ENCODE measurements at regions not wholly inside any gene's neighbourhood (a gene's known extent, or its start where the extent isn't known, plus 50 kb on each side); places are given as distances from the start of the nearest gene placed in this dataset.

DNA sequence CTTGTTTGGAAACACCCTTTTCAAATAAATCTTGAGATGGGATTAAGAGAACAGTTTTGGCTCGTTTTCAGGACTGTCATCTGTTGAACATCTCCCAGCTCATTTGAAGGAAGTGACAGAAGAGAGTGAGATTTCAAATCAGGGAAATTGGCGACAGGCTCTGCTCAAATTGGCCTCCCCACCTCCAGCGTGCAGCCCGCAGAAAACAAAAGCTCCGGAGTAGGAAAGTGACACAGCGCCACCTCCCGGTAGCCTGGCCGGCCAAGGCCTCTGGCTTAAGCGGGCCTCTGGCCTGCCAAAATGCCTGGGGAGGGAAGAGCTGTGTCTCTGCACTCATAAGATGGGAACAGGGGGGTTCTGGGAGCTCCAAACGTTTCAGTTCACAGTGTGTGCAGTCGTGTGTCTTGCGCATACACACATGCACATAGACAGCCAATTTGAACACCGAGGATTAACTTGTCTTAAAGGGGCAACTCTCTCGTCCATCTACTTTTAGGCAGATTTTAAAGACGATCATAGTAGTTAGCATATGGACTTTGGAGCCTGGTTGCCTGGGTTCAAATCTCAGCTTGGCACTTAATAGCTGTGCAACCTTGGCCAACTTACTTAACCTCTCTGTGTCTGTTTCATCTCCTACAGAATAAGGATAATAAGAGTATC lies 132.7 kb upstream of the RCN1 start:
- H4K20me1 ChIP-seq (ENCODE audit: insufficient read depth, low read length): no peaks in the 10 kb centered on the region
- no peaks in the 10 kb centered on the region for H3K27me3 ChIP-seq (replicated peaks; ENCODE audit: insufficient read depth, low read length)
- DNase-seq: peak; percentile 74
- peak overlapping the region; percentile 42; the same call in 1 of the 2 replicates for H2AFZ ChIP-seq (ENCODE audit: low read length)
- H3K36me3 ChIP-seq (replicated peaks; ENCODE audit: insufficient read depth, low read length): no peaks in the 10 kb centered on the region
- no peaks in the 10 kb centered on the region for H3K4me1 ChIP-seq (ENCODE audit: low read length)
- H3K9me3 ChIP-seq (replicated peaks; ENCODE audit: insufficient read depth, low read length): no peaks in the 10 kb centered on the region
- H3K9me2 ChIP-seq (replicated peaks; ENCODE audit: insufficient read depth, low read length): no peaks in the 10 kb centered on the region
- H3K27ac ChIP-seq (ENCODE audit: low read length): no peak overlapping the region
- H3K79me2 ChIP-seq (ENCODE audit: low read length): no peaks in the 10 kb centered on the region
- peak overlapping the region; percentile 52; the same call in 1 of the 2 replicates for H3K4me2 ChIP-seq (ENCODE audit: low read depth, low read length)
- no peak overlapping the region for H3K9ac ChIP-seq (ENCODE audit: low read length)
- peak; percentile 92 for TF ChIP-seq CTCF (IDR thresholded peaks at IDR 0.05; ENCODE audit: low read length)
- no peak for TF ChIP-seq EZH2phosphoT487 (IDR thresholded peaks at IDR 0.05; ENCODE audit: low read length)
- TF ChIP-seq EZH2 (optimal IDR thresholded peaks at IDR 0.05; ENCODE audit: low read depth, low read length): no peak
- no peaks in the 10 kb centered on the region for H3F3A ChIP-seq (ENCODE audit: insufficient read depth, low read length)
- H3K4me3 ChIP-seq (ENCODE audit: low read length): no peak overlapping the region

DNA sequence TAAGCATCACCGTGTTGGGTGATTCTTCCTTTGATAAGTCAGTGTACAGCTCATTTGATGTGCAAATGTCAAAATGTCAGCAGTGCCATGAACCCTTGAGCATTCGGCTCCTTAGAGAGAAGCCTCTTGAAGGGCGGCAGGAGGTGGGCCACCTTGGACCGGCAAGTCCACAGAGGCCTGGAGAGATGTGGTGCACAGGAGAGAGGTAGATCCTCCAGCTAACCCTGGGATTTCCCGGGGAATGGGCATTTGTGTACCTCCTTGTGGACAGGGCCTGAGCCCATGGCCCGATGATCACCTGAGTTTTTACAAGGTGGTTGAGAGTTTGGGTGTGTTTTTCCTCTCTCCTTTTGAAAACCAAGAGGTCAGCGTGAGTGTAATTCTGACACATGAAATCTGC lies 133.2 kb upstream of the RCN1 start:
- Histone ChIP-seq H3K9ac (ENCODE audit: low read length) (no peak overlapping the region), H3K36me3 (replicated peaks; ENCODE audit: insufficient read depth, low read length) (no peaks in the 10 kb centered on the region), H3F3A (ENCODE audit: insufficient read depth, low read length) (no peaks in the 10 kb centered on the region), H3K4me2 (ENCODE audit: low read depth, low read length) (peak overlapping the region; percentile 52; the same call in 1 of the 2 replicates), H3K27ac (ENCODE audit: low read length) (no peak overlapping the region), H3K9me2 (replicated peaks; ENCODE audit: insufficient read depth, low read length) (no peaks in the 10 kb centered on the region), H3K79me2 (ENCODE audit: low read length) (no peaks in the 10 kb centered on the region), H3K4me3 (ENCODE audit: low read length) (no peak overlapping the region), H2AFZ (ENCODE audit: low read length) (peak overlapping the region; percentile 42; the same call in 1 of the 2 replicates), H3K27me3 (replicated peaks; ENCODE audit: insufficient read depth, low read length) (no peaks in the 10 kb centered on the region), H4K20me1 (ENCODE audit: insufficient read depth, low read length) (no peaks in the 10 kb centered on the region), H3K9me3 (replicated peaks; ENCODE audit: insufficient read depth, low read length) (no peaks in the 10 kb centered on the region), H3K4me1 (ENCODE audit: low read length) (no peaks in the 10 kb centered on the region)
- TF ChIP-seq EZH2phosphoT487 (IDR thresholded peaks at IDR 0.05; ENCODE audit: low read length) (no peak), CTCF (IDR thresholded peaks at IDR 0.05; ENCODE audit: low read length) (no peak), EZH2 (optimal IDR thresholded peaks at IDR 0.05; ENCODE audit: low read depth, low read length) (no peak)
- no peak for DNase-seq

- no peaks in the 10 kb centered on the region for H3K4me1 ChIP-seq (ENCODE audit: low read length)
- no peak overlapping the region for H2AFZ ChIP-seq (ENCODE audit: low read length)
- no peaks in the 10 kb centered on the region for H4K20me1 ChIP-seq (ENCODE audit: insufficient read depth, low read length)
- H3K79me2 ChIP-seq (ENCODE audit: low read length): no peaks in the 10 kb centered on the region
- DNase-seq: no peak
- no peak overlapping the region for H3K27ac ChIP-seq (ENCODE audit: low read length)
- H3K4me2 ChIP-seq (ENCODE audit: low read depth, low read length): no peak overlapping the region
- no peaks in the 10 kb centered on the region for H3K36me3 ChIP-seq (replicated peaks; ENCODE audit: insufficient read depth, low read length)
- no peak for TF ChIP-seq EZH2phosphoT487 (IDR thresholded peaks at IDR 0.05; ENCODE audit: low read length)
- TF ChIP-seq CTCF (IDR thresholded peaks at IDR 0.05; ENCODE audit: low read length): no peak
- no peak for TF ChIP-seq EZH2 (optimal IDR thresholded peaks at IDR 0.05; ENCODE audit: low read depth, low read length)
- H3F3A ChIP-seq (ENCODE audit: insufficient read depth, low read length): no peaks in the 10 kb centered on the region
- no peaks in the 10 kb centered on the region for H3K27me3 ChIP-seq (replicated peaks; ENCODE audit: insufficient read depth, low read length)
- H3K9me3 ChIP-seq (replicated peaks; ENCODE audit: insufficient read depth, low read length): no peaks in the 10 kb centered on the region
- no peak overlapping the region for H3K4me3 ChIP-seq (ENCODE audit: low read length)
- H3K9me2 ChIP-seq (replicated peaks; ENCODE audit: insufficient read depth, low read length): no peaks in the 10 kb centered on the region
- no peak overlapping the region for H3K9ac ChIP-seq (ENCODE audit: low read length)
Measured at GRCh38 chr11:31956310-31956709, 134.6 kb upstream of the RCN1 start.

Data from MM.1S (cell line).